ENCODE measurements at regions not wholly inside any gene's neighbourhood (a gene's known extent, or its start where the extent isn't known, plus 50 kb on each side); places are given as distances from the start of the nearest gene placed in this dataset.
"Not testable (repeated sequence)": the region's sequence is repeated elsewhere in the genome, so short reads cannot be mapped to it uniquely, and the experiment has no call there.

DNA sequence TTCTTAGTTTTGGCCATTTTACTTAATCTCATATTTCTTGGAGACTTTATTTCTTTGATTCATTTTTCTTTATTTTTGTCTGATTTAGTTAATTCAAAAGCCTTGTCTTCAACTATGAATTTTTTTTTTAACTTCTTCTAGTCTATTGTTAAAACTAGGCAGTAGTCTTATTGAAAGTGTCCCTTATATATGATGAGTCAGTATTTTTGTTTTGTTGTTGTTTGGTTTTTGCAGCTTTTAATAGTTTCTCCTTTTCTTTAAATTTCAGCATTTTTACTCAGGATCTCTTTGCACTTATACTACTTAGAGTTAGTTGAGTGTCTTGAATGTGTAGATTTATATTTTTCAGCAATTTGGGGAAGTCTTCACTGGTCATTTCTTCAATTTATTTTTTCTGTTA, 758.5 kb upstream of the CDH8 start:
- ATAC-seq (ENCODE audit: low read depth) (no peak), DNase-seq (no peak)
- TF ChIP-seq, protein P1, sequence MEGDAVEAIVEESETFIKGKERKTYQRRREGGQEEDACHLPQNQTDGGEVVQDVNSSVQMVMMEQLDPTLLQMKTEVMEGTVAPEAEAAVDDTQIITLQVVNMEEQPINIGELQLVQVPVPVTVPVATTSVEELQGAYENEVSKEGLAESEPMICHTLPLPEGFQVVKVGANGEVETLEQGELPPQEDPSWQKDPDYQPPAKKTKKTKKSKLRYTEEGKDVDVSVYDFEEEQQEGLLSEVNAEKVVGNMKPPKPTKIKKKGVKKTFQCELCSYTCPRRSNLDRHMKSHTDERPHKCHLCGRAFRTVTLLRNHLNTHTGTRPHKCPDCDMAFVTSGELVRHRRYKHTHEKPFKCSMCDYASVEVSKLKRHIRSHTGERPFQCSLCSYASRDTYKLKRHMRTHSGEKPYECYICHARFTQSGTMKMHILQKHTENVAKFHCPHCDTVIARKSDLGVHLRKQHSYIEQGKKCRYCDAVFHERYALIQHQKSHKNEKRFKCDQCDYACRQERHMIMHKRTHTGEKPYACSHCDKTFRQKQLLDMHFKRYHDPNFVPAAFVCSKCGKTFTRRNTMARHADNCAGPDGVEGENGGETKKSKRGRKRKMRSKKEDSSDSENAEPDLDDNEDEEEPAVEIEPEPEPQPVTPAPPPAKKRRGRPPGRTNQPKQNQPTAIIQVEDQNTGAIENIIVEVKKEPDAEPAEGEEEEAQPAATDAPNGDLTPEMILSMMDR (IDR thresholded peaks at IDR 0.05), result no peak
- POLR2A ChIA-PET, result no interaction called here
- H3K9me3 Mint-ChIP-seq, result peaks cover 25% of the 10 kb centered on the region
- no peaks in the 10 kb centered on the region for H3K36me3 Mint-ChIP-seq (ENCODE audit: low read depth)
- H3K27me3 Mint-ChIP-seq, result no peaks in the 10 kb centered on the region
- intact Hi-C loops (cut with micrococcal nuclease), result no loop called here
- H3K4me3 Mint-ChIP-seq, result no peak overlapping the region
- CTCF ChIA-PET, result no interaction called here
- no peak overlapping the region for H3K27ac Mint-ChIP-seq
- no peaks in the 10 kb centered on the region for H3K4me1 Mint-ChIP-seq

DNA sequence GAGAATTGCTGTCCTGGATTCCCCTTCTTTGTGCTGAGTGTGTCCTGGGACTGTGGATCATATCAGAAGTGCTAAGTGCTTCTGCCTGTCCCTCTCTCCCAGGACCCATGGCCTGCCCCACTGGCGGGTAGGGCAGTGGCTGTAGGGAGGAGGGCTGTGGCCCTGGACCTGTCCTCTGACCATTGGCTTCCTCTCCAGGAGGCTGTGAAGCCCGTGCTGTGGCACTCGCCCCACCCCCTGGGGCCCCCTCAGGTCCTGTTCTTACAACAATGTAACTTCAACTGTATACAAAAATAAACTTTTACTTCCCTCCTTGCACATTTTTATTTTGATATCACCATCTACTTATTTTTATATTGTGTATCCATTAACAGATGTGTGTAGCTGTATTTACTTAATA, 743.8 kb upstream of the CDH8 start:
- H3K4me1 Mint-ChIP-seq; CTCF ChIA-PET; H3K9me3 Mint-ChIP-seq; intact Hi-C loops (cut with micrococcal nuclease); POLR2A ChIA-PET; H3K27ac Mint-ChIP-seq; DNase-seq; ATAC-seq (ENCODE audit: low read depth); H3K27me3 Mint-ChIP-seq; H3K36me3 Mint-ChIP-seq (ENCODE audit: low read depth); H3K4me3 Mint-ChIP-seq: not testable (repeated sequence)

DNA sequence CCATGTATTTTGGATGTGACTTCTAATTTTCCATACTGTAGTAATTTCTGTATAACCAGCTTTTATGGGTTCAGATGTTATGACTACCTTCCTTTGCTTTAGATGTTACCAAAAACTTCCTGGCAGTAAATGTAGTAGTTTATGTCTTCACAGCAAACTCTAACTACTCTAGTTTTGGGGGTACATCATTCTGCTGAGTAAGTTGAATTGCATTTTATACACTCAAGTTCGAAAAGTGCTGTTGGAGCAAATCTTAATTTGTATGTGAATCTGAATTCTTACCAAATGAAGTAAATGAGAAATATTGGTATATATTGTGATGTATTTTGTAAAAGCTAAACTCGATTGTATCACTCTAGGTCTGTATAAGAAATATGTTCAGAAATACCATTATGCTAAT, 728.3 kb upstream of the CDH8 start:
- H3K9me3 Mint-ChIP-seq, result peaks cover 6% of the 10 kb centered on the region
- H3K27ac Mint-ChIP-seq, result no peak overlapping the region
- H3K36me3 Mint-ChIP-seq (ENCODE audit: low read depth), result no peaks in the 10 kb centered on the region
- H3K4me1 Mint-ChIP-seq, result no peaks in the 10 kb centered on the region
- no peaks in the 10 kb centered on the region for H3K27me3 Mint-ChIP-seq
- TF ChIP-seq, protein P1 (IDR thresholded peaks at IDR 0.05), result no peak
- DNase-seq (no peak), ATAC-seq (ENCODE audit: low read depth) (no peak)
- no peak overlapping the region for H3K4me3 Mint-ChIP-seq
- CTCF ChIA-PET, result no interaction called here
- intact Hi-C loops (cut with micrococcal nuclease), result no loop called here
- POLR2A ChIA-PET, result no interaction called here

DNA sequence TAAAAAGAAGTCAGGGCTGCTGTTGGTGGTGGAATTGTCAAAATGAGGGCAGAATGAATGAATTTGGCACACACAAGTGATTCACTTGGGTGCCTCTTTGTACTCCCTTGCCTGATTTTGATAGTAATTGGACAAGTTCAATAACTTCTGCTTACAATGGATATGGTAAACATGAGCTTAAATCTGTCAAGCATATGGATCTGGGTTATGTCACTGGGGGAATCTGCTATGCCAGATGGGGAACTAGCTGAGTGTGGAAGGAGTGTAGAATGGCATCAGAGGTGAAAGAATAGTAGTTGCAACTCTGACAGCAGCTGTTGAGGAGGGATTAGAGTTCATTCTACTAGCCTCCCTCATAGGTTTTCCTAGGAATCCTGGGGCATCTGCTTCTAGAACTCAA, 724.2 kb upstream of the CDH8 start:
- TF ChIP-seq, protein P1 (IDR thresholded peaks at IDR 0.05), result no peak
- Mint-ChIP-seq H3K27ac (no peak overlapping the region), H3K9me3 (peaks cover 13% of the 10 kb centered on the region), H3K4me3 (no peak overlapping the region), H3K36me3 (ENCODE audit: low read depth) (no peaks in the 10 kb centered on the region), H3K27me3 (no peaks in the 10 kb centered on the region), H3K4me1 (no peaks in the 10 kb centered on the region)
- intact Hi-C loops (cut with micrococcal nuclease), result no loop called here
- CTCF ChIA-PET, result no interaction called here
- DNase-seq (no peak), ATAC-seq (ENCODE audit: low read depth) (no peak)
- POLR2A ChIA-PET, result no interaction called here

DNA sequence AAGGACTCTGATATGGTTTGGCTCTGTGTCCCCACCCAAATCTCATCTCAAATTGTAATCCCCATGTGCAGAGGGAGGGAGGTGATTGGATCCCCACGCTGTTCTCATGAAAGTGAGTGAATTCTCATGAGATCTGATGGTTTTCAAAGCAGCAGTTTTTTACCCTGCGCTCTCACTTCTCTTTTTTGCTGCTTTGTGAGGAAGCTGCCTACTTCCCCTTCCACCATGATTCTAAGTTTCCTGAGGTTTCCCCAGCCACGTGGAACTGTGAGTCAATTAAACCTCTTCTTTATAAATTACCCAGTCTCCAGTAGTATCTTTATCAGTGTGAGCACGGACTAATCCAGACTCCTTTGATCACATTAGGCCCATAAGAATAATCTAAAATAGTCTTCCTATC, 719.7 kb upstream of the CDH8 start:
- POLR2A ChIA-PET, result no interaction called here
- intact Hi-C loops (cut with micrococcal nuclease), result no loop called here

DNA sequence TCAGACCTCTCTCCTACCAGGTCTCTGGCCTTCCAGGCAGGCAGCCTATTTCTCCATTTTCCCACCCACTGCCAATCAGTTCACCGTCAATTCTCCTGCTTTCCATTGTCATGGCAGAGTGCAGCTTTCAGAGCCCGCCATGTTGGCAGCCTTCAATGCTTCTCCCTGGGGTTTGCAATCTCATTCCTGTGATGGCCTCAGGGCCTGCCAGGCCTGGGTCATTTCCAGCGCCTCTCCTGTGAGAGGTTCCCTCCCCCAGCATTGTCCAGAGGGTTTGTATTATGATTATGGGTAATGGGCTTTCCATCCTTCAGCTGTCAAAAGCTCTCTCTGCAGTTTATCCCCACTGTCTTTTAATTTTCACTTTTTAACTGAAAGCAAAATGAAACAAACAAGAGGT, 716.6 kb upstream of the CDH8 start:
- Mint-ChIP-seq H3K27ac (no peak overlapping the region), H3K4me1 (no peaks in the 10 kb centered on the region), H3K27me3 (no peaks in the 10 kb centered on the region), H3K9me3 (peaks cover 9% of the 10 kb centered on the region), H3K4me3 (no peak overlapping the region), H3K36me3 (ENCODE audit: low read depth) (no peaks in the 10 kb centered on the region)
- ChIA-PET CTCF (no interaction called here), POLR2A (no interaction called here)
- no peak for DNase-seq
- ATAC-seq (ENCODE audit: low read depth), result no peak
- TF ChIP-seq, protein P1 (IDR thresholded peaks at IDR 0.05), result no peak
- intact Hi-C loops (cut with micrococcal nuclease), result no loop called here

More for the DNA sequence above, 719.7 kb upstream of the CDH8 start:
- Mint-ChIP-seq H3K4me1 (no peaks in the 10 kb centered on the region), H3K36me3 (ENCODE audit: low read depth) (no peaks in the 10 kb centered on the region), H3K4me3 (no peak overlapping the region), H3K27me3 (no peaks in the 10 kb centered on the region), H3K9me3 (peaks cover 7% of the 10 kb centered on the region), H3K27ac (no peak overlapping the region)
- ATAC-seq (ENCODE audit: low read depth), result no peak
- DNase-seq, result no peak
- CTCF ChIA-PET, result no interaction called here
- TF ChIP-seq, protein P1 (IDR thresholded peaks at IDR 0.05), result no peak

Measured in activated B cell treated with CpG ODN at 0.5 μM for 24 hours (primary cell).